Endothelial cell (in vitro differentiated cells): ENCODE measurements at regions not wholly inside any gene's neighbourhood (a gene's known extent, or its start where the extent isn't known, plus 50 kb on each side); places are given as distances from the start of the nearest gene placed in this dataset.

Source experiments
- DNase-seq: peaks from one replicate; pipeline ENCODE4 v3.0.0; 2021; ENCODE audit warnings: low spot score
- H3K27ac Mint-ChIP-seq: one replicate; pipeline ENCODE4 v1.8.0; 2021; ENCODE audit warnings: mixed read lengths, inconsistent platforms; ENCODE audit not compliant: unreplicated experiment
- H3K27me3 Mint-ChIP-seq: one replicate; pipeline ENCODE4 v1.8.0; 2021; ENCODE audit warnings: mild to moderate bottlenecking, moderate library complexity, mixed read lengths, inconsistent platforms; ENCODE audit not compliant: unreplicated experiment
- H3K36me3 Mint-ChIP-seq: one replicate; pipeline ENCODE4 v1.8.0; 2021; ENCODE audit warnings: mild to moderate bottlenecking, low read depth, mixed read lengths, inconsistent platforms; ENCODE audit not compliant: unreplicated experiment
- H3K4me1 Mint-ChIP-seq: one replicate; pipeline ENCODE4 v1.8.0; 2021; ENCODE audit warnings: mild to moderate bottlenecking, mixed read lengths, inconsistent platforms; ENCODE audit not compliant: unreplicated experiment
- H3K4me3 Mint-ChIP-seq: one replicate; pipeline ENCODE4 v1.8.0; 2021; ENCODE audit warnings: mild to moderate bottlenecking, mixed read lengths, inconsistent platforms; ENCODE audit not compliant: unreplicated experiment
- H3K9me3 Mint-ChIP-seq: one replicate; pipeline ENCODE4 v1.8.0; 2021; ENCODE audit warnings: mixed read lengths, inconsistent platforms; ENCODE audit not compliant: unreplicated experiment
- CTCF ChIP-seq: fragments of 200-600 bp; sonication (generic); IDR thresholded peaks from one replicate; pipeline ENCODE4 v1.5.0; 2021; ENCODE audit warnings: antibody characterized with exemption; ENCODE audit not compliant: unreplicated experiment

- H3K9me3 Mint-ChIP-seq, result no peaks in the 10 kb centered on the region
- no peak for TF ChIP-seq CTCF
- H3K4me1 Mint-ChIP-seq, result no peaks in the 10 kb centered on the region
- no peaks in the 10 kb centered on the region for H3K36me3 Mint-ChIP-seq
- H3K27ac Mint-ChIP-seq, result no peak overlapping the region
- DNase-seq, result no peak
- H3K4me3 Mint-ChIP-seq, result no peak overlapping the region
- no peaks in the 10 kb centered on the region for H3K27me3 Mint-ChIP-seq
These were observed 314.7 kb upstream of the ATP2B1 start for GRCh38 chr12:90023207-90023900.

GRCh38 chr12:90021795-90022440 lies 313.3 kb upstream of the ATP2B1 start:
- no peaks in the 10 kb centered on the region for H3K27me3 Mint-ChIP-seq
- no peaks in the 10 kb centered on the region for H3K9me3 Mint-ChIP-seq
- no peaks in the 10 kb centered on the region for H3K4me1 Mint-ChIP-seq
- no peaks in the 10 kb centered on the region for H3K36me3 Mint-ChIP-seq
- no peak for TF ChIP-seq CTCF
- H3K4me3 Mint-ChIP-seq, result no peak overlapping the region
- no peak overlapping the region for H3K27ac Mint-ChIP-seq
- DNase-seq, result no peak

- Mint-ChIP-seq H3K9me3 (no peaks in the 10 kb centered on the region), H3K4me1 (no peaks in the 10 kb centered on the region), H3K27me3 (no peaks in the 10 kb centered on the region), H3K4me3 (no peak overlapping the region), H3K27ac (no peak overlapping the region), H3K36me3 (no peaks in the 10 kb centered on the region)
- TF ChIP-seq CTCF, result no peak
- DNase-seq, result no peak
These were observed 312.2 kb upstream of the ATP2B1 start for GRCh38 chr12:90020881-90021280.

GRCh38 chr12:90020436-90020835 lies 311.8 kb upstream of the ATP2B1 start:
- Mint-ChIP-seq H3K4me1 (no peaks in the 10 kb centered on the region), H3K36me3 (no peaks in the 10 kb centered on the region), H3K4me3 (no peak overlapping the region), H3K27me3 (no peaks in the 10 kb centered on the region), H3K27ac (no peak overlapping the region), H3K9me3 (no peaks in the 10 kb centered on the region)
- TF ChIP-seq CTCF, result no peak
- no peak for DNase-seq

GRCh38 chr12:90020014-90020413 lies 311.4 kb upstream of the ATP2B1 start:
- H3K4me1 Mint-ChIP-seq, result no peaks in the 10 kb centered on the region
- no peak for DNase-seq
- H3K36me3 Mint-ChIP-seq, result no peaks in the 10 kb centered on the region
- no peaks in the 10 kb centered on the region for H3K9me3 Mint-ChIP-seq
- no peak overlapping the region for H3K27ac Mint-ChIP-seq
- H3K27me3 Mint-ChIP-seq, result no peaks in the 10 kb centered on the region
- no peak for TF ChIP-seq CTCF
- no peak overlapping the region for H3K4me3 Mint-ChIP-seq
